HG02678 (cell line): ENCODE measurements at regions not wholly inside any gene's neighbourhood (a gene's known extent, or its start where the extent isn't known, plus 50 kb on each side); places are given as distances from the start of the nearest gene placed in this dataset.

Experiments
- ATAC-seq: cut with Tn5 transposase; IDR thresholded peaks from one replicate; pipeline ENCODE4 v1.9.1; 2021; ENCODE audit warnings: mild to moderate bottlenecking, moderate library complexity; ENCODE audit not compliant: unreplicated experiment

GRCh38 chr21:26743524-26743923 lies 101.7 kb downstream of the ADAMTS1 start:
- ATAC-seq = no peak

- no peak for ATAC-seq
These were observed 106.0 kb downstream of the ADAMTS1 start for GRCh38 chr21:26739189-26739588.

- ATAC-seq = no peak
These were observed 108.8 kb downstream of the ADAMTS1 start for GRCh38 chr21:26736449-26736848.

- no peak for ATAC-seq
These were observed 112.6 kb downstream of the ADAMTS1 start for GRCh38 chr21:26732432-26733221.

GRCh38 chr21:26719750-26720149 lies 125.5 kb downstream of the ADAMTS1 start:
- no peak for ATAC-seq

- no peak for ATAC-seq
These were observed 128.0 kb downstream of the ADAMTS1 start for GRCh38 chr21:26717146-26717739.

- peak; percentile 71 for ATAC-seq
These were observed 129.2 kb downstream of the ADAMTS1 start for GRCh38 chr21:26715878-26716506.

- ATAC-seq = no peak
These were observed 130.1 kb downstream of the ADAMTS1 start for GRCh38 chr21:26715116-26715515.

- ATAC-seq = no peak
These were observed 135.1 kb downstream of the ADAMTS1 start for GRCh38 chr21:26710155-26710554.

GRCh38 chr21:26709090-26709489 lies 136.0 kb upstream of the CYYR1 start:
- no peak for ATAC-seq

- no peak for ATAC-seq
These were observed 135.2 kb upstream of the CYYR1 start for GRCh38 chr21:26708223-26708800.

GRCh38 chr21:26707246-26707645 lies 134.2 kb upstream of the CYYR1 start:
- no peak for ATAC-seq

GRCh38 chr21:26698416-26698815 lies 125.3 kb upstream of the CYYR1 start:
- ATAC-seq = no peak

GRCh38 chr21:26691416-26691815 lies 118.3 kb upstream of the CYYR1 start:
- ATAC-seq = no peak

GRCh38 chr21:26686705-26687104 lies 113.6 kb upstream of the CYYR1 start:
- ATAC-seq = no peak

- peak; percentile 57 for ATAC-seq
These were observed 113.2 kb upstream of the CYYR1 start for GRCh38 chr21:26686278-26686677.

- no peak for ATAC-seq
These were observed 111.8 kb upstream of the CYYR1 start for GRCh38 chr21:26684889-26685288.

GRCh38 chr21:26683996-26684395 lies 110.9 kb upstream of the CYYR1 start:
- no peak for ATAC-seq

- ATAC-seq = no peak
These were observed 106.2 kb upstream of the CYYR1 start for GRCh38 chr21:26679284-26679683.

- ATAC-seq = no peak
These were observed 101.2 kb upstream of the CYYR1 start for GRCh38 chr21:26674323-26674722.

GRCh38 chr21:26669215-26669764 lies 96.2 kb upstream of the CYYR1 start:
- no peak for ATAC-seq
